Breast epithelium (tissue), 3 donors: ENCODE measurements at regions not wholly inside any gene's neighbourhood (a gene's known extent, or its start where the extent isn't known, plus 50 kb on each side); places are given as distances from the start of the nearest gene placed in this dataset.

Experiments used
- POLR2A ChIP-seq: fragments of 450-650 bp; IDR thresholded peaks from one replicate; pipeline ENCODE4 v1.6.1; 2016; ENCODE audit warnings: antibody characterized with exemption, mild to moderate bottlenecking, moderate library complexity
- POLR2AphosphoS5 ChIP-seq, 3 donors: sonication (generic); formaldehyde crosslinking; IDR thresholded peaks; one replicate each; pipeline ENCODE4 v1.6.1; 2017; ENCODE audit warnings: antibody characterized with exemption in 3 of 3
- TF ChIP-seq, protein P1 (sequence below), 3 donors: fragments of 450-650 bp; IDR thresholded peaks; one replicate each; pipeline ENCODE4 v1.5.1; 2016 to 2017; ENCODE audit warnings: antibody characterized with exemption in 3 of 3, mild to moderate bottlenecking in 3 of 3, moderate library complexity in 3 of 3

DNA sequence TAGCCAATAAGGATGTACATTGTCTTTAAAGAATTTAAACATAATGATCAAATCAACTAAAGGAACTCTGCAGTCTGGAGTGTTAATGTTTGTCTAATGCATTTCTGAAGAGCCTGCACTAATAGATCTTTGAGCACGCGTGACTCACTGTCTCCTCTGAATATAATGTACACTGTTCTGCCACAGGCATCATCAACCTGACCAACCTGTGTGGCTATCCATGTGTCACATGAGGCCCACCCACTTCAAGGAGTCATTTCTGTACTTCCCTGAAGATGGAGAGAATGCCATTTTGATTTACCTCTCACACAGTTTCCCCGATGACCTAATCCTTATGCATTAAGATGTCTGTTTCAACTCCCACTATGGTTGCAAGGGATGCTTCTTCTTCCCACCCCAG lies 434.0 kb upstream of the SPHKAP start:
- no peak for TF ChIP-seq POLR2AphosphoS5 (IDR thresholded peaks at IDR 0.05)
- TF ChIP-seq, protein P1, sequence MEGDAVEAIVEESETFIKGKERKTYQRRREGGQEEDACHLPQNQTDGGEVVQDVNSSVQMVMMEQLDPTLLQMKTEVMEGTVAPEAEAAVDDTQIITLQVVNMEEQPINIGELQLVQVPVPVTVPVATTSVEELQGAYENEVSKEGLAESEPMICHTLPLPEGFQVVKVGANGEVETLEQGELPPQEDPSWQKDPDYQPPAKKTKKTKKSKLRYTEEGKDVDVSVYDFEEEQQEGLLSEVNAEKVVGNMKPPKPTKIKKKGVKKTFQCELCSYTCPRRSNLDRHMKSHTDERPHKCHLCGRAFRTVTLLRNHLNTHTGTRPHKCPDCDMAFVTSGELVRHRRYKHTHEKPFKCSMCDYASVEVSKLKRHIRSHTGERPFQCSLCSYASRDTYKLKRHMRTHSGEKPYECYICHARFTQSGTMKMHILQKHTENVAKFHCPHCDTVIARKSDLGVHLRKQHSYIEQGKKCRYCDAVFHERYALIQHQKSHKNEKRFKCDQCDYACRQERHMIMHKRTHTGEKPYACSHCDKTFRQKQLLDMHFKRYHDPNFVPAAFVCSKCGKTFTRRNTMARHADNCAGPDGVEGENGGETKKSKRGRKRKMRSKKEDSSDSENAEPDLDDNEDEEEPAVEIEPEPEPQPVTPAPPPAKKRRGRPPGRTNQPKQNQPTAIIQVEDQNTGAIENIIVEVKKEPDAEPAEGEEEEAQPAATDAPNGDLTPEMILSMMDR (IDR thresholded peaks at IDR 0.05) = no peak
- TF ChIP-seq POLR2A = no peak
